Kidney epithelial cell (primary cell): ENCODE measurements at regions not wholly inside any gene's neighbourhood (a gene's known extent, or its start where the extent isn't known, plus 50 kb on each side); places are given as distances from the start of the nearest gene placed in this dataset.
A peak's percentile ranks its signal among the peaks of the same experiment; 100 is the strongest.

Experiments
- DNase-seq: peaks from one replicate; pipeline ENCODE4 v3.0.0-alpha.2; 2010; ENCODE audit warnings: low read depth
- H3K27me3 ChIP-seq: 2 replicates; pipeline ENCODE4 v1.6.0; 2011; ENCODE audit warnings: low read length; ENCODE audit not compliant: control insufficient read depth, insufficient read depth
- H3K36me3 ChIP-seq: 2 replicates; pipeline ENCODE4 v1.5.1; 2011; ENCODE audit warnings: low read length; ENCODE audit not compliant: control insufficient read depth, insufficient read depth
- H3K4me3 ChIP-seq: 2 replicates; pipeline ENCODE4 v1.5.1; 2011; ENCODE audit warnings: low read depth, mild to moderate bottlenecking, control low read depth, low read length
- TF ChIP-seq, protein P1 (sequence below): IDR thresholded peaks from 2 replicates; pipeline ENCODE4 v1.5.1; 2011; ENCODE audit warnings: mild to moderate bottlenecking, moderate library complexity, low read length, control low read depth, inconsistent platforms; ENCODE audit not compliant: insufficient read depth, poor library complexity, severe bottlenecking

GRCh38 chr9:106277966-106278365 lies 583.6 kb downstream of the TMEM38B start:
- no peak for DNase-seq

DNA sequence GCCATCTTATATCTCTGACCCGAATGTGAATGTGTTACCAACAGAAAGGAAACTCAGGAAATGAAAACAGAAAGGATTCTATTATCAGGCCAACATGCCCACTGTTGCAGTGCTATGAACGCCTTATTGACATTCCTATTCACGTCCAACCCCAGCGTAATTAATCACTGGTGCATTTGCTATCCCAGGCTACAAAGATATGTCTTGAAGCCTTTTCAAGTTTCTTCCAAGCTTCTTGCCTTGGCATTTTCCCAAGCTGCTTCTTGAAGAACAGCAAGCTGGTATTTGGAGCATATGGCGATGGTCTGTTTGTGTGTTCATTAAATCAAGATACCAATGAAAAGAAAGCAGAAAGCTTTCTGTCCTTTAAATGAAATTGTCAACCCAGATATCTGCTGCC lies 579.2 kb upstream of the ZNF462 start:
- H3K27me3 ChIP-seq: no peaks in the 10 kb centered on the region
- no peak overlapping the region for H3K4me3 ChIP-seq
- TF ChIP-seq, protein P1, sequence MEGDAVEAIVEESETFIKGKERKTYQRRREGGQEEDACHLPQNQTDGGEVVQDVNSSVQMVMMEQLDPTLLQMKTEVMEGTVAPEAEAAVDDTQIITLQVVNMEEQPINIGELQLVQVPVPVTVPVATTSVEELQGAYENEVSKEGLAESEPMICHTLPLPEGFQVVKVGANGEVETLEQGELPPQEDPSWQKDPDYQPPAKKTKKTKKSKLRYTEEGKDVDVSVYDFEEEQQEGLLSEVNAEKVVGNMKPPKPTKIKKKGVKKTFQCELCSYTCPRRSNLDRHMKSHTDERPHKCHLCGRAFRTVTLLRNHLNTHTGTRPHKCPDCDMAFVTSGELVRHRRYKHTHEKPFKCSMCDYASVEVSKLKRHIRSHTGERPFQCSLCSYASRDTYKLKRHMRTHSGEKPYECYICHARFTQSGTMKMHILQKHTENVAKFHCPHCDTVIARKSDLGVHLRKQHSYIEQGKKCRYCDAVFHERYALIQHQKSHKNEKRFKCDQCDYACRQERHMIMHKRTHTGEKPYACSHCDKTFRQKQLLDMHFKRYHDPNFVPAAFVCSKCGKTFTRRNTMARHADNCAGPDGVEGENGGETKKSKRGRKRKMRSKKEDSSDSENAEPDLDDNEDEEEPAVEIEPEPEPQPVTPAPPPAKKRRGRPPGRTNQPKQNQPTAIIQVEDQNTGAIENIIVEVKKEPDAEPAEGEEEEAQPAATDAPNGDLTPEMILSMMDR: no peak
- H3K36me3 ChIP-seq: no peaks in the 10 kb centered on the region
- no peak for DNase-seq

More at GRCh38 chr9:106277966-106278365, 583.6 kb downstream of the TMEM38B start:
- no peak overlapping the region for H3K4me3 ChIP-seq
- H3K36me3 ChIP-seq: no peaks in the 10 kb centered on the region
- TF ChIP-seq, protein P1: no peak
- H3K27me3 ChIP-seq: no peaks in the 10 kb centered on the region

GRCh38 chr9:106284296-106284695 lies 578.7 kb upstream of the ZNF462 start:
- Histone ChIP-seq H3K27me3 (no peaks in the 10 kb centered on the region), H3K36me3 (no peaks in the 10 kb centered on the region), H3K4me3 (no peak overlapping the region)
- TF ChIP-seq, protein P1: peak; percentile 34
- DNase-seq: no peak

- no peaks in the 10 kb centered on the region for H3K27me3 ChIP-seq
- no peak for DNase-seq
- H3K36me3 ChIP-seq: no peaks in the 10 kb centered on the region
- TF ChIP-seq, protein P1: peak; percentile 26
- H3K4me3 ChIP-seq: no peak overlapping the region
Observed at GRCh38 chr9:106286249-106286648, 576.7 kb upstream of the ZNF462 start.

DNA sequence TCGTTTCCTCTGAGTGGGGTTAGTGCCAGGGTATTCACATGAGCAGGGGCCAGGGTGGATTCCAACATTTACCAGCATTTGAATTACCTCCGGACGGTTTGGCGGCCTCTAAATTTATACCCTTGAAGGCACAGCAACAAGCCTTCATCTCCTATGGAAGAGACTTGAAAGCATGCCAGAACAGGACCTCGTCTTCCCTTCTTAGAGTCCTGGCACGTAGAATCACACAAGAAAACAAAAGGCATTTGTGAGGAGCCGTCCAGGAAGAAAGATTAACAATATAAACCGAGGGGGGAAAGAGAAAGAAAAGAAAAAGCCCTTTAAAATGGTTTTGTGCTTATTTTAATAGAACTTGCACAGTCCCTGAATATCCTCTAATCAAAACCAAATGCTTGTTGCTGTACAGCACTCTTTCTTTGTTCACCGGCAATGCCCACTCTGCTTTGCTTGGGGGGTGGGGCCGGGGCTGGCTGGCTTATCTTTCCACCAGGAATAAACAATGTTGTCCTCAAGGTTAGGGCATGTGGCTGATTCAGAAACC lies 575.8 kb upstream of the ZNF462 start:
- no peak for DNase-seq

More for the DNA sequence above, 575.8 kb upstream of the ZNF462 start:
- Histone ChIP-seq H3K36me3 (no peaks in the 10 kb centered on the region), H3K4me3 (no peak overlapping the region), H3K27me3 (no peaks in the 10 kb centered on the region)
- TF ChIP-seq, protein P1: no peak
